NAMALWA (cell line): ENCODE measurements at regions not wholly inside any gene's neighbourhood (a gene's known extent, or its start where the extent isn't known, plus 50 kb on each side); places are given as distances from the start of the nearest gene placed in this dataset.

Source experiments
- DNase-seq: peaks from one replicate; pipeline ENCODE4 v3.0.0-alpha.2; 2015; ENCODE audit warnings: low spot score

GRCh38 chr3:19711160-19711782, 222.7 kb downstream of the EFHB start:
- DNase-seq: no peak

- DNase-seq: no peak
These were observed 231.5 kb downstream of the EFHB start for GRCh38 chr3:19702416-19703078.

- peak; percentile 37 for DNase-seq
These were observed 245.2 kb downstream of the EFHB start for GRCh38 chr3:19688767-19689166.

- DNase-seq: no peak
These were observed 265.9 kb downstream of the EFHB start for GRCh38 chr3:19668163-19668562.

GRCh38 chr3:19662486-19662885, 271.5 kb downstream of the EFHB start:
- DNase-seq: no peak

- DNase-seq: no peak
These were observed 281.7 kb downstream of the EFHB start for GRCh38 chr3:19652336-19652735.

- no peak for DNase-seq
These were observed 288.9 kb downstream of the EFHB start for GRCh38 chr3:19645093-19645492.

GRCh38 chr3:19644405-19644804, 289.6 kb downstream of the EFHB start:
- peak; percentile 9 for DNase-seq

- DNase-seq: no peak
These were observed 292.6 kb downstream of the EFHB start for GRCh38 chr3:19641408-19641807.

- DNase-seq: no peak
These were observed 301.6 kb downstream of the EFHB start for GRCh38 chr3:19632099-19633074.

GRCh38 chr3:19598870-19599269, 335.1 kb downstream of the EFHB start:
- DNase-seq: no peak

- DNase-seq: no peak
These were observed 337.6 kb downstream of the EFHB start for GRCh38 chr3:19596408-19596807.

- DNase-seq: no peak
These were observed 338.1 kb downstream of the EFHB start for GRCh38 chr3:19595884-19596283.
